MM.1S (cell line): ENCODE measurements at regions not wholly inside any gene's neighbourhood (a gene's known extent, or its start where the extent isn't known, plus 50 kb on each side); places are given as distances from the start of the nearest gene placed in this dataset.

Experiments used
- CTCF ChIP-seq: fragments of 300-600 bp; sonication (generic); IDR thresholded peaks from 2 replicates; pipeline ENCODE4 v1.5.1; 2016; ENCODE audit warnings: antibody characterized with exemption, low read length, mixed read lengths
- EZH2 ChIP-seq: fragments of 300-600 bp; sonication (generic); optimal IDR thresholded peaks from 2 replicates; pipeline ENCODE3; 2017; ENCODE audit warnings: low read depth, mild to moderate bottlenecking, antibody characterized with exemption, low read length, mixed read lengths
- EZH2phosphoT487 ChIP-seq: fragments of 300-600 bp; sonication (generic); IDR thresholded peaks from 2 replicates; pipeline ENCODE4 v1.6.1; 2018; ENCODE audit warnings: antibody characterized with exemption, low read length

- TF ChIP-seq EZH2phosphoT487, result no peak
- no peak for TF ChIP-seq CTCF
- TF ChIP-seq EZH2, result no peak
Measured at GRCh38 chr10:111485767-111486166, 408.9 kb downstream of the ADRA2A start.
